IMR-90 (cell line): ENCODE measurements at regions not wholly inside any gene's neighbourhood (a gene's known extent, or its start where the extent isn't known, plus 50 kb on each side); places are given as distances from the start of the nearest gene placed in this dataset.

Source experiments
- ATAC-seq: fragments of 200-7000 bp; cut with Tn5 transposase; 2 replicates; pipeline ENCODE4 v1.9.1; 2020; ENCODE audit warnings: low read depth, mild to moderate bottlenecking, moderate library complexity
- BruUV-seq: library from RNA; stranded (reverse); fragments of 400-500 nt; replicated peaks from 2 replicates; lab custom pipeline; 2021; lab: Mats Ljungman, UMichigan
- CTCF ChIA-PET: fragments of 300-600 bp; formaldehyde crosslinking; extraction: SDS; loops from one replicate; lab custom pipeline; 2021; ENCODE audit warnings: antibody characterized with exemption; lab: Yijun Ruan, JAX
- POLR2A ChIA-PET: fragments of 300-600 bp; sonication (Branson Sonifier 250); formaldehyde crosslinking; loops from one replicate; lab custom pipeline; 2022; ENCODE audit warnings: antibody characterized with exemption; ENCODE audit not compliant: unreplicated experiment; lab: Charles Lee
- DNase-seq: peaks from one replicate; pipeline ENCODE4 v3.0.0; 2013
- H2AFZ ChIP-seq: replicated peaks from 2 replicates; pipeline ENCODE3; 2013; ENCODE audit warnings: low read length, mild to moderate bottlenecking; ENCODE audit not compliant: poor library complexity
- H2AK5ac ChIP-seq: 2 replicates; pipeline ENCODE4 v1.6.1; 2013; ENCODE audit warnings: low read depth, low read length, inconsistent platforms
- H2AK9ac ChIP-seq: replicated peaks from 2 replicates; pipeline ENCODE3; 2013; ENCODE audit warnings: mild to moderate bottlenecking, low read depth, low read length, moderate library complexity; ENCODE audit not compliant: poor library complexity
- H2BK120ac ChIP-seq: 2 replicates; pipeline ENCODE4 v1.6.1; 2013; ENCODE audit warnings: low read depth, low read length, inconsistent platforms
- H2BK15ac ChIP-seq: 3 replicates; pipeline ENCODE4 v1.6.1; 2013; ENCODE audit warnings: low read depth, low read length, inconsistent platforms
- H2BK20ac ChIP-seq: 2 replicates; pipeline ENCODE4 v1.6.1; 2013; ENCODE audit warnings: low read depth, mild to moderate bottlenecking, inconsistent platforms, low read length, moderate library complexity
- H2BK5ac ChIP-seq: 2 replicates; pipeline ENCODE4 v1.6.1; 2013; ENCODE audit warnings: mild to moderate bottlenecking, low read depth, low read length, inconsistent platforms; ENCODE audit not compliant: poor library complexity, severe bottlenecking
- H3K14ac ChIP-seq: replicated peaks from 2 replicates; pipeline ENCODE4 v1.6.1; 2013; ENCODE audit warnings: low read depth, low read length, inconsistent platforms
- H3K18ac ChIP-seq: 2 replicates; pipeline ENCODE4 v1.6.1; 2013; ENCODE audit warnings: low read depth, low read length, control low read depth
- H3K23ac ChIP-seq: 2 replicates; pipeline ENCODE4 v1.6.1; 2013; ENCODE audit warnings: low read depth, low read length, inconsistent platforms
- H3K27ac ChIP-seq: 2 replicates; pipeline ENCODE4 v1.5.1; 2013; ENCODE audit warnings: mild to moderate bottlenecking, control low read depth, low read length; ENCODE audit not compliant: insufficient read depth
- H3K27me3 ChIP-seq: 2 replicates; pipeline ENCODE4 v1.6.1; 2013; ENCODE audit warnings: low read length; ENCODE audit not compliant: control insufficient read depth, insufficient read depth
- H3K36me3 ChIP-seq: 2 replicates; pipeline ENCODE4 v1.6.1; 2013; ENCODE audit warnings: low read length, mixed read lengths; ENCODE audit not compliant: control insufficient read depth, insufficient read depth
- H3K4ac ChIP-seq: 2 replicates; pipeline ENCODE4 v1.6.1; 2013; ENCODE audit warnings: low read depth, low read length, inconsistent platforms
- H3K4me1 ChIP-seq: 2 replicates; pipeline ENCODE4 v1.6.1; 2013; ENCODE audit warnings: low read length, mixed read lengths; ENCODE audit not compliant: control insufficient read depth, insufficient read depth
- H3K4me2 ChIP-seq: 2 replicates; pipeline ENCODE4 v1.6.1; 2013; ENCODE audit warnings: low read depth, mild to moderate bottlenecking, control low read depth, low read length, moderate library complexity
- H3K4me3 ChIP-seq: 2 replicates; pipeline ENCODE4 v1.5.1; 2013; ENCODE audit warnings: low read depth, mild to moderate bottlenecking, control low read depth, low read length, moderate library complexity; ENCODE audit not compliant: insufficient read depth
- H3K56ac ChIP-seq: 2 replicates; pipeline ENCODE4 v1.6.1; 2013; ENCODE audit warnings: low read length, inconsistent platforms; ENCODE audit not compliant: insufficient read depth; ENCODE audit errors: extremely low read depth
- H3K79me1 ChIP-seq, 2 experiments: 2 replicates each; pipeline ENCODE4 v1.6.1; 2013; ENCODE audit warnings: low read length in 2 of 2, inconsistent platforms in 1 of 2, low read depth in 1 of 2
- H3K9ac ChIP-seq: 2 replicates; pipeline ENCODE4 v1.6.1; 2013; ENCODE audit warnings: low read depth, low read length, control low read depth
- H3K9me1 ChIP-seq: 2 replicates; pipeline ENCODE4 v1.6.1; 2013; ENCODE audit warnings: low read length, inconsistent platforms; ENCODE audit not compliant: insufficient read depth
- H3K9me3 ChIP-seq: 2 replicates; pipeline ENCODE4 v1.6.1; 2013; ENCODE audit warnings: low read length; ENCODE audit not compliant: control insufficient read depth, insufficient read depth
- H4K20me1 ChIP-seq: 2 replicates; pipeline ENCODE4 v1.6.1; 2013; ENCODE audit warnings: low read length, inconsistent platforms; ENCODE audit not compliant: insufficient read depth
- H4K5ac ChIP-seq: 2 replicates; pipeline ENCODE4 v1.6.1; 2013; ENCODE audit warnings: mild to moderate bottlenecking, low read depth, low read length, control low read depth
- H4K8ac ChIP-seq, 2 experiments: 2 replicates each; pipeline ENCODE4 v1.6.1; 2013; ENCODE audit warnings: low read depth in 2 of 2, low read length in 2 of 2, control low read depth in 1 of 2, inconsistent platforms in 1 of 2
- H4K91ac ChIP-seq: 2 replicates; pipeline ENCODE4 v1.6.1; 2013; ENCODE audit warnings: low read depth, low read length, inconsistent platforms; ENCODE audit not compliant: insufficient read depth
- CEBPB ChIP-seq: IDR thresholded peaks from 2 replicates; pipeline ENCODE4 v1.6.1; 2012; ENCODE audit warnings: low read depth, low read length, improper control_type of control experiment
- CHD1 ChIP-seq: IDR thresholded peaks from 2 replicates; pipeline ENCODE4 v1.6.1; 2012; ENCODE audit warnings: low read depth, low read length, improper control_type of control experiment
- MAZ ChIP-seq: IDR thresholded peaks from 2 replicates; pipeline ENCODE4 v1.6.1; 2012; ENCODE audit warnings: low read depth, mild to moderate bottlenecking, low read length, improper control_type of control experiment, moderate library complexity, borderline replicate concordance
- SMC3 ChIP-seq: fragments of 150-350 bp; IDR thresholded peaks from 2 replicates; pipeline ENCODE4 v1.6.1; 2016; ENCODE audit warnings: low read depth, mild to moderate bottlenecking, antibody characterized with exemption, low read length, moderate library complexity
- USF2 ChIP-seq: fragments of 150-350 bp; IDR thresholded peaks from 2 replicates; pipeline ENCODE4 v1.6.1; 2017; ENCODE audit warnings: mild to moderate bottlenecking, antibody characterized with exemption, low read length, low read depth
- WGBS, 2 experiments: methylation state at CpG; one replicate each; pipeline versions ENCODE4 v1.1.5 to v1.1.7; 2013; ENCODE audit warnings: missing lambda C conversion rate in 2 of 2; ENCODE audit not compliant: insufficient read length in 1 of 2; ENCODE audit errors: extremely low coverage in 2 of 2; 5-methylcytosine and 5-hydroxymethylcytosine counted together
- dilution Hi-C: fragments of 300-500 bp; cut with HindIII; formaldehyde crosslinking; loops from one replicate; pipeline ENCODE4 v1.14.3; 2018; ENCODE audit warnings: low sequenced_read_pairs; ENCODE audit not compliant: unreplicated experiment
- in situ Hi-C: fragments of 300-500 bp; cut with MboI; formaldehyde crosslinking; loops from 3 replicates; pipeline ENCODE4 v1.14.3; 2019; ENCODE audit warnings: low sequenced_read_pairs, inconsistent platforms, mixed read lengths
- intact Hi-C: fragments of 100-400 bp; cut with micrococcal nuclease; formaldehyde crosslinking; loops from 2 replicates; pipeline ENCODE4 v1.10.0; 2022

- H2AK9ac ChIP-seq: no peak overlapping the region
- H3K9ac ChIP-seq: no peak overlapping the region
- no peak overlapping the region for H4K8ac ChIP-seq
- H2BK20ac ChIP-seq: no peak overlapping the region
- H3K56ac ChIP-seq: no peak overlapping the region
- H3K4me1 ChIP-seq: no peaks in the 10 kb centered on the region
- no peak overlapping the region for H3K27ac ChIP-seq
- H3K9me3 ChIP-seq: peaks cover 7% of the 10 kb centered on the region; the same call in 1 of the 2 replicates
- WGBS, 2 experiments: 95% methylated on average over 7 of the region's 33 CpGs; no CpG with 5 or more reads in 1 of the 2 experiments
- DNase-seq (no peak), ATAC-seq (no peak)
- H3K9me1 ChIP-seq: no peaks in the 10 kb centered on the region
- no peak overlapping the region for H4K91ac ChIP-seq
- no peak overlapping the region for H4K5ac ChIP-seq
- H3K36me3 ChIP-seq: no peaks in the 10 kb centered on the region
- H2AK5ac ChIP-seq: no peak overlapping the region
- no TSS peak for BruUV-seq
- H3K23ac ChIP-seq: no peak overlapping the region
- no peaks in the 10 kb centered on the region for H4K20me1 ChIP-seq
- no peak overlapping the region for H3K14ac ChIP-seq
- H2BK5ac ChIP-seq: no peak overlapping the region
- POLR2A ChIA-PET: no interaction called here
- intact Hi-C loops: no loop called here
- H2BK120ac ChIP-seq: no peak overlapping the region
- no peak overlapping the region for H3K4me2 ChIP-seq
- CTCF ChIA-PET: no interaction called here
- H3K4ac ChIP-seq: no peak overlapping the region
- no peak overlapping the region for H2BK15ac ChIP-seq
- in situ Hi-C loops: no loop called here
- H3K79me1 ChIP-seq: no peaks in the 10 kb centered on the region
- H3K18ac ChIP-seq: no peak overlapping the region
- no peak overlapping the region for H2AFZ ChIP-seq
- no peak overlapping the region for H3K4me3 ChIP-seq
- H3K27me3 ChIP-seq: no peaks in the 10 kb centered on the region
- TF ChIP-seq CEBPB: no peak
- no peak for TF ChIP-seq USF2
- TF ChIP-seq SMC3: no peak
- no peak for TF ChIP-seq CHD1
- no peak for TF ChIP-seq MAZ
- dilution Hi-C loops: no loop called here
These were observed 1680.6 kb upstream of the LRRTM1 start for GRCh38 chr2:81984969-81985637.
